GM23338 (cell line): ENCODE measurements at regions not wholly inside any gene's neighbourhood (a gene's known extent, or its start where the extent isn't known, plus 50 kb on each side); places are given as distances from the start of the nearest gene placed in this dataset.

Experiments used
- ATAC-seq: fragments of 200-7000 bp; cut with Tn5 transposase; 3 replicates; pipeline ENCODE4 v1.9.1; 2020
- DNase-seq: peaks from one replicate; pipeline ENCODE4 v3.0.0-alpha.2; 2015; ENCODE audit warnings: low spot score
- H2AFZ ChIP-seq: fragments of 200-600 bp; sonication (generic); 2 replicates; pipeline ENCODE4 v1.8.0; 2016; ENCODE audit warnings: antibody characterized with exemption, mild to moderate bottlenecking, moderate library complexity
- H3F3A ChIP-seq: fragments of 200-600 bp; sonication (generic); replicated peaks from 2 replicates; pipeline ENCODE4 v1.8.0; 2017; ENCODE audit warnings: antibody characterized with exemption, mixed run types, low read depth
- H3K27ac ChIP-seq: fragments of 200-600 bp; sonication (generic); 2 replicates; pipeline ENCODE4 v1.6.1; 2016; ENCODE audit warnings: low read depth
- H3K27me3 ChIP-seq: fragments of 200-600 bp; sonication (generic); 2 replicates; pipeline ENCODE4 v1.8.0; 2016; ENCODE audit warnings: mild to moderate bottlenecking, mixed run types, moderate library complexity; ENCODE audit not compliant: insufficient read depth
- H3K36me3 ChIP-seq: fragments of 200-600 bp; sonication (generic); 2 replicates; pipeline ENCODE4 v1.8.0; 2016; ENCODE audit warnings: mild to moderate bottlenecking; ENCODE audit not compliant: insufficient read depth
- H3K4me1 ChIP-seq: fragments of 200-600 bp; sonication (generic); 2 replicates; pipeline ENCODE4 v1.8.0; 2016; ENCODE audit warnings: mild to moderate bottlenecking, moderate library complexity; ENCODE audit not compliant: insufficient read depth
- H3K4me2 ChIP-seq: fragments of 200-600 bp; sonication (generic); 2 replicates; pipeline ENCODE4 v1.7.1; 2017; ENCODE audit warnings: mixed run types
- H3K4me3 ChIP-seq: fragments of 200-600 bp; sonication (generic); 2 replicates; pipeline ENCODE4 v1.6.1; 2016; ENCODE audit warnings: mixed run types
- H3K79me2 ChIP-seq: fragments of 200-600 bp; sonication (generic); replicated peaks from 2 replicates; pipeline ENCODE4 v1.8.0; 2017; ENCODE audit warnings: mild to moderate bottlenecking; ENCODE audit not compliant: insufficient read depth
- H3K9me2 ChIP-seq: fragments of 200-600 bp; sonication (generic); 2 replicates; pipeline ENCODE4 v1.8.0; 2017; ENCODE audit not compliant: insufficient read depth
- H4K20me1 ChIP-seq: fragments of 200-600 bp; sonication (generic); replicated peaks from 2 replicates; pipeline ENCODE4 v1.8.0; 2017; ENCODE audit warnings: mild to moderate bottlenecking; ENCODE audit not compliant: insufficient read depth
- H3K27ac Mint-ChIP-seq: 2 replicates; pipeline ENCODE4 v1.8.0; 2020; ENCODE audit warnings: inconsistent platforms, mild to moderate bottlenecking, moderate library complexity, mixed read lengths
- H3K27me3 Mint-ChIP-seq: 3 replicates; pipeline ENCODE4 v1.8.0; 2022; ENCODE audit warnings: low read depth, mild to moderate bottlenecking, moderate library complexity, mixed read lengths, inconsistent platforms; ENCODE audit not compliant: insufficient read depth, poor library complexity
- H3K36me3 Mint-ChIP-seq: 3 replicates; pipeline ENCODE4 v1.8.0; 2021; ENCODE audit warnings: low read depth, mild to moderate bottlenecking, inconsistent platforms, moderate library complexity, mixed read lengths
- H3K4me1 Mint-ChIP-seq: 3 replicates; pipeline ENCODE4 v1.8.0; 2020; ENCODE audit warnings: mild to moderate bottlenecking, inconsistent platforms, mixed read lengths
- H3K4me3 Mint-ChIP-seq: 3 replicates; pipeline ENCODE4 v1.8.0; 2021; ENCODE audit warnings: moderate library complexity, mild to moderate bottlenecking, inconsistent platforms, mixed read lengths
- H3K9me3 Mint-ChIP-seq: 3 replicates; pipeline ENCODE4 v1.8.0; 2020; ENCODE audit warnings: moderate library complexity, mild to moderate bottlenecking, inconsistent platforms, mixed read lengths
- CREB1 ChIP-seq: fragments of 250-450 bp; sonication (Bioruptor Pico); IDR thresholded peaks from 2 replicates; pipeline ENCODE4 v1.5.0; 2020; ENCODE audit warnings: low read depth, mild to moderate bottlenecking, moderate library complexity
- EZH2 ChIP-seq: fragments of 200-600 bp; sonication (generic); IDR thresholded peaks from one replicate; pipeline ENCODE4 v1.8.0; 2017; ENCODE audit warnings: antibody characterized with exemption, mild to moderate bottlenecking, low read depth; ENCODE audit not compliant: unreplicated experiment
- EZH2phosphoT487 ChIP-seq: fragments of 200-600 bp; sonication (generic); IDR thresholded peaks from one replicate; pipeline ENCODE4 v1.8.1; 2018; ENCODE audit warnings: antibody characterized with exemption; ENCODE audit not compliant: unreplicated experiment
- JUNB ChIP-seq: IDR thresholded peaks from one replicate; pipeline ENCODE4 v1.6.1; 2016; ENCODE audit warnings: antibody characterized with exemption; ENCODE audit not compliant: unreplicated experiment
- NANOG ChIP-seq: IDR thresholded peaks from 2 replicates; pipeline ENCODE4 v1.6.1; 2016; ENCODE audit warnings: antibody characterized with exemption, borderline replicate concordance
- POLR2AphosphoS5 ChIP-seq: IDR thresholded peaks from 2 replicates; pipeline ENCODE4 v1.6.1; 2016; ENCODE audit warnings: antibody characterized with exemption, low read depth
- STAT1 ChIP-seq: IDR thresholded peaks from one replicate; pipeline ENCODE4 v1.6.1; 2016; ENCODE audit warnings: antibody characterized with exemption; ENCODE audit not compliant: unreplicated experiment
- ZNF114 ChIP-seq: fragments of 250-450 bp; sonication (Bioruptor Pico); IDR thresholded peaks from 2 replicates; pipeline ENCODE4 v1.5.0; 2020; ENCODE audit warnings: mild to moderate bottlenecking, moderate library complexity
- ZNF331 ChIP-seq: fragments of 250-450 bp; sonication (Bioruptor Pico); IDR thresholded peaks from 2 replicates; pipeline ENCODE4 v1.5.0; 2020; ENCODE audit warnings: low read depth, mild to moderate bottlenecking, moderate library complexity
- TF ChIP-seq, protein P1 (sequence below): fragments of 250-450 bp; sonication (Bioruptor Pico); IDR thresholded peaks from 2 replicates; pipeline ENCODE4 v1.5.0; 2020; ENCODE audit warnings: mild to moderate bottlenecking, moderate library complexity
- TF ChIP-seq, protein P2 (sequence below): IDR thresholded peaks from 2 replicates; pipeline ENCODE4 v1.6.1; 2016; ENCODE audit warnings: antibody characterized with exemption
- TF ChIP-seq, protein P3 (sequence below): IDR thresholded peaks from one replicate; pipeline ENCODE4 v1.6.1; 2018; ENCODE audit warnings: antibody characterized with exemption; ENCODE audit not compliant: unreplicated experiment
- TF ChIP-seq, protein P4 (sequence below), 2 experiments: fragments of 200-600 bp in 1 of 2; sonication (generic) in 1 of 2; conservative IDR thresholded peaks; 2 replicates each; pipeline versions ENCODE4 v1.5.1 to v1.6.1; 2016 to 2017; ENCODE audit warnings: antibody characterized with exemption in 2 of 2, low read depth in 2 of 2, mild to moderate bottlenecking in 2 of 2, moderate library complexity in 1 of 2

DNA sequence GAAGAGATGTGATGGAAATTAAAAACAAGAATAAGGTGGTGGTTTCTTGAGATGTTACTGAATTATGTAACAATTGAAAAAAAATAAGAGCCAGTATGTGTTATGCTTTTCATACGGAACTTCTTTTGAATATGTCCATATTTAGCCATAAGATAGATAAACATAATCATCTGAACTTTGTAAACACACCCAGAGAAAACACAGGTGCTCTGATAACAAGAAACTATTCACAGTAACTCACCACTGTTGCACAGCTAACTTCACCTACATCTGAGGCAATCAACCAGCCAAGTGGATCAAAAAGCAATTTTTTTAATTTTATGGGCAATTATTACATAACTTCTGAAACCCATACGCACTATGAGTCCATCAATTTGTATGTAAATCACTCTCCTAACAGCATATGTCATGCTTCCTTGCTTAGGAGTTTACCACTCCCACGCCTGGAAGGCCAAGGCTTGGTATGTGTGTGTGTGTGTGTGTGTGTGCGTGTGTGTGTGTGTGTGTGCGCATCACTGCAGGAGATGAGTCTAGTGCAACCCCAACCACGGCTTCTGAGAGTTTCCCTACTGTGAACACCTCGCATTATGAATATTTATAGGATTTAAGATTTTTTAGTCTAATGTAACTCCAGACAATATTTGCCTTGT, 443.4 kb downstream of the BCAT1 start:
- no peaks in the 10 kb centered on the region for H3K36me3 Mint-ChIP-seq
- H2AFZ ChIP-seq: no peak overlapping the region
- H3K27ac ChIP-seq: no peak overlapping the region
- H3K79me2 ChIP-seq: no peaks in the 10 kb centered on the region
- DNase-seq: no peak
- H4K20me1 ChIP-seq: no peaks in the 10 kb centered on the region
- no peaks in the 10 kb centered on the region for H3F3A ChIP-seq
- H3K4me2 ChIP-seq: no peak overlapping the region
- no peaks in the 10 kb centered on the region for H3K9me2 ChIP-seq
- H3K9me3 Mint-ChIP-seq: no peaks in the 10 kb centered on the region
- ATAC-seq: no peak
- peaks cover 2% of the 10 kb centered on the region for H3K27me3 Mint-ChIP-seq
- H3K4me1 Mint-ChIP-seq: peaks cover 5% of the 10 kb centered on the region; the same call in 2 of the 3 replicates
- H3K27me3 ChIP-seq: no peaks in the 10 kb centered on the region
- no peak overlapping the region for H3K4me3 ChIP-seq
- TF ChIP-seq, protein P1, sequence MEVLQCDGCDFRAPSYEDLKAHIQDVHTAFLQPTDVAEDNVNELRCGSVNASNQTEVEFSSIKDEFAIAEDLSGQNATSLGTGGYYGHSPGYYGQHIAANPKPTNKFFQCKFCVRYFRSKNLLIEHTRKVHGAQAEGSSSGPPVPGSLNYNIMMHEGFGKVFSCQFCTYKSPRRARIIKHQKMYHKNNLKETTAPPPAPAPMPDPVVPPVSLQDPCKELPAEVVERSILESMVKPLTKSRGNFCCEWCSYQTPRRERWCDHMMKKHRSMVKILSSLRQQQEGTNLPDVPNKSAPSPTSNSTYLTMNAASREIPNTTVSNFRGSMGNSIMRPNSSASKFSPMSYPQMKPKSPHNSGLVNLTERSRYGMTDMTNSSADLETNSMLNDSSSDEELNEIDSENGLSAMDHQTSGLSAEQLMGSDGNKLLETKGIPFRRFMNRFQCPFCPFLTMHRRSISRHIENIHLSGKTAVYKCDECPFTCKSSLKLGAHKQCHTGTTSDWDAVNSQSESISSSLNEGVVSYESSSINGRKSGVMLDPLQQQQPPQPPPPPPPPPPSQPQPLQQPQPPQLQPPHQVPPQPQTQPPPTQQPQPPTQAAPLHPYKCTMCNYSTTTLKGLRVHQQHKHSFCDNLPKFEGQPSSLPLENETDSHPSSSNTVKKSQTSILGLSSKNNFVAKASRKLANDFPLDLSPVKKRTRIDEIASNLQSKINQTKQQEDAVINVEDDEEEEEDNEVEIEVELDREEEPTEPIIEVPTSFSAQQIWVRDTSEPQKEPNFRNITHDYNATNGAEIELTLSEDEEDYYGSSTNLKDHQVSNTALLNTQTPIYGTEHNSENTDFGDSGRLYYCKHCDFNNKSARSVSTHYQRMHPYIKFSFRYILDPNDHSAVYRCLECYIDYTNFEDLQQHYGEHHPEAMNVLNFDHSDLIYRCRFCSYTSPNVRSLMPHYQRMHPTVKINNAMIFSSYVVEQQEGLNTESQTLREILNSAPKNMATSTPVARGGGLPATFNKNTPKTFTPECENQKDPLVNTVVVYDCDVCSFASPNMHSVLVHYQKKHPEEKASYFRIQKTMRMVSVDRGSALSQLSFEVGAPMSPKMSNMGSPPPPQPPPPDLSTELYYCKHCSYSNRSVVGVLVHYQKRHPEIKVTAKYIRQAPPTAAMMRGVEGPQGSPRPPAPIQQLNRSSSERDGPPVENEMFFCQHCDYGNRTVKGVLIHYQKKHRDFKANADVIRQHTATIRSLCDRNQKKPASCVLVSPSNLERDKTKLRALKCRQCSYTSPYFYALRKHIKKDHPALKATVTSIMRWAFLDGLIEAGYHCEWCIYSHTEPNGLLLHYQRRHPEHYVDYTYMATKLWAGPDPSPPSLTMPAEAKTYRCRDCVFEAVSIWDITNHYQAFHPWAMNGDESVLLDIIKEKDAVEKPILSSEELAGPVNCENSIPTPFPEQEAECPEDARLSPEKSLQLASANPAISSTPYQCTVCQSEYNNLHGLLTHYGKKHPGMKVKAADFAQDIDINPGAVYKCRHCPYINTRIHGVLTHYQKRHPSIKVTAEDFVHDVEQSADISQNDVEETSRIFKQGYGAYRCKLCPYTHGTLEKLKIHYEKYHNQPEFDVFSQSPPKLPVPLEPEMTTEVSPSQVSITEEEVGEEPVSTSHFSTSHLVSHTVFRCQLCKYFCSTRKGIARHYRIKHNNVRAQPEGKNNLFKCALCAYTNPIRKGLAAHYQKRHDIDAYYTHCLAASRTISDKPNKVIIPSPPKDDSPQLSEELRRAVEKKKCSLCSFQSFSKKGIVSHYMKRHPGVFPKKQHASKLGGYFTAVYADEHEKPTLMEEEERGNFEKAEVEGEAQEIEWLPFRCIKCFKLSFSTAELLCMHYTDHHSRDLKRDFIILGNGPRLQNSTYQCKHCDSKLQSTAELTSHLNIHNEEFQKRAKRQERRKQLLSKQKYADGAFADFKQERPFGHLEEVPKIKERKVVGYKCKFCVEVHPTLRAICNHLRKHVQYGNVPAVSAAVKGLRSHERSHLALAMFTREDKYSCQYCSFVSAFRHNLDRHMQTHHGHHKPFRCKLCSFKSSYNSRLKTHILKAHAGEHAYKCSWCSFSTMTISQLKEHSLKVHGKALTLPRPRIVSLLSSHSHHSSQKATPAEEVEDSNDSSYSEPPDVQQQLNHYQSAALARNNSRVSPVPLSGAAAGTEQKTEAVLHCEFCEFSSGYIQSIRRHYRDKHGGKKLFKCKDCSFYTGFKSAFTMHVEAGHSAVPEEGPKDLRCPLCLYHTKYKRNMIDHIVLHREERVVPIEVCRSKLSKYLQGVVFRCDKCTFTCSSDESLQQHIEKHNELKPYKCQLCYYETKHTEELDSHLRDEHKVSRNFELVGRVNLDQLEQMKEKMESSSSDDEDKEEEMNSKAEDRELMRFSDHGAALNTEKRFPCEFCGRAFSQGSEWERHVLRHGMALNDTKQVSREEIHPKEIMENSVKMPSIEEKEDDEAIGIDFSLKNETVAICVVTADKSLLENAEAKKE (CRISPR knock-in tag): no peak
- TF ChIP-seq JUNB (no peak), CREB1 (CRISPR knock-in tag) (no peak), EZH2 (no peak), POLR2AphosphoS5 (no peak), NANOG (no peak), STAT1 (no peak), ZNF114 (CRISPR knock-in tag) (no peak), EZH2phosphoT487 (no peak), ZNF331 (CRISPR knock-in tag) (no peak)
- TF ChIP-seq, protein P2, sequence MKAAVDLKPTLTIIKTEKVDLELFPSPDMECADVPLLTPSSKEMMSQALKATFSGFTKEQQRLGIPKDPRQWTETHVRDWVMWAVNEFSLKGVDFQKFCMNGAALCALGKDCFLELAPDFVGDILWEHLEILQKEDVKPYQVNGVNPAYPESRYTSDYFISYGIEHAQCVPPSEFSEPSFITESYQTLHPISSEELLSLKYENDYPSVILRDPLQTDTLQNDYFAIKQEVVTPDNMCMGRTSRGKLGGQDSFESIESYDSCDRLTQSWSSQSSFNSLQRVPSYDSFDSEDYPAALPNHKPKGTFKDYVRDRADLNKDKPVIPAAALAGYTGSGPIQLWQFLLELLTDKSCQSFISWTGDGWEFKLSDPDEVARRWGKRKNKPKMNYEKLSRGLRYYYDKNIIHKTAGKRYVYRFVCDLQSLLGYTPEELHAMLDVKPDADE: no peak
- TF ChIP-seq, protein P3, sequence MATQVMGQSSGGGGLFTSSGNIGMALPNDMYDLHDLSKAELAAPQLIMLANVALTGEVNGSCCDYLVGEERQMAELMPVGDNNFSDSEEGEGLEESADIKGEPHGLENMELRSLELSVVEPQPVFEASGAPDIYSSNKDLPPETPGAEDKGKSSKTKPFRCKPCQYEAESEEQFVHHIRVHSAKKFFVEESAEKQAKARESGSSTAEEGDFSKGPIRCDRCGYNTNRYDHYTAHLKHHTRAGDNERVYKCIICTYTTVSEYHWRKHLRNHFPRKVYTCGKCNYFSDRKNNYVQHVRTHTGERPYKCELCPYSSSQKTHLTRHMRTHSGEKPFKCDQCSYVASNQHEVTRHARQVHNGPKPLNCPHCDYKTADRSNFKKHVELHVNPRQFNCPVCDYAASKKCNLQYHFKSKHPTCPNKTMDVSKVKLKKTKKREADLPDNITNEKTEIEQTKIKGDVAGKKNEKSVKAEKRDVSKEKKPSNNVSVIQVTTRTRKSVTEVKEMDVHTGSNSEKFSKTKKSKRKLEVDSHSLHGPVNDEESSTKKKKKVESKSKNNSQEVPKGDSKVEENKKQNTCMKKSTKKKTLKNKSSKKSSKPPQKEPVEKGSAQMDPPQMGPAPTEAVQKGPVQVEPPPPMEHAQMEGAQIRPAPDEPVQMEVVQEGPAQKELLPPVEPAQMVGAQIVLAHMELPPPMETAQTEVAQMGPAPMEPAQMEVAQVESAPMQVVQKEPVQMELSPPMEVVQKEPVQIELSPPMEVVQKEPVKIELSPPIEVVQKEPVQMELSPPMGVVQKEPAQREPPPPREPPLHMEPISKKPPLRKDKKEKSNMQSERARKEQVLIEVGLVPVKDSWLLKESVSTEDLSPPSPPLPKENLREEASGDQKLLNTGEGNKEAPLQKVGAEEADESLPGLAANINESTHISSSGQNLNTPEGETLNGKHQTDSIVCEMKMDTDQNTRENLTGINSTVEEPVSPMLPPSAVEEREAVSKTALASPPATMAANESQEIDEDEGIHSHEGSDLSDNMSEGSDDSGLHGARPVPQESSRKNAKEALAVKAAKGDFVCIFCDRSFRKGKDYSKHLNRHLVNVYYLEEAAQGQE: no peak
- TF ChIP-seq, protein P4, sequence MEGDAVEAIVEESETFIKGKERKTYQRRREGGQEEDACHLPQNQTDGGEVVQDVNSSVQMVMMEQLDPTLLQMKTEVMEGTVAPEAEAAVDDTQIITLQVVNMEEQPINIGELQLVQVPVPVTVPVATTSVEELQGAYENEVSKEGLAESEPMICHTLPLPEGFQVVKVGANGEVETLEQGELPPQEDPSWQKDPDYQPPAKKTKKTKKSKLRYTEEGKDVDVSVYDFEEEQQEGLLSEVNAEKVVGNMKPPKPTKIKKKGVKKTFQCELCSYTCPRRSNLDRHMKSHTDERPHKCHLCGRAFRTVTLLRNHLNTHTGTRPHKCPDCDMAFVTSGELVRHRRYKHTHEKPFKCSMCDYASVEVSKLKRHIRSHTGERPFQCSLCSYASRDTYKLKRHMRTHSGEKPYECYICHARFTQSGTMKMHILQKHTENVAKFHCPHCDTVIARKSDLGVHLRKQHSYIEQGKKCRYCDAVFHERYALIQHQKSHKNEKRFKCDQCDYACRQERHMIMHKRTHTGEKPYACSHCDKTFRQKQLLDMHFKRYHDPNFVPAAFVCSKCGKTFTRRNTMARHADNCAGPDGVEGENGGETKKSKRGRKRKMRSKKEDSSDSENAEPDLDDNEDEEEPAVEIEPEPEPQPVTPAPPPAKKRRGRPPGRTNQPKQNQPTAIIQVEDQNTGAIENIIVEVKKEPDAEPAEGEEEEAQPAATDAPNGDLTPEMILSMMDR (conservative IDR thresholded peaks at IDR 0.05; ENCODE audit: low read depth in 2 of 2): no peak
- no peaks in the 10 kb centered on the region for H3K4me1 ChIP-seq
- no peaks in the 10 kb centered on the region for H3K36me3 ChIP-seq
- no peak overlapping the region for H3K27ac Mint-ChIP-seq
- H3K4me3 Mint-ChIP-seq: no peak overlapping the region
